ENCODE measurements at regions not wholly inside any gene's neighbourhood (a gene's known extent, or its start where the extent isn't known, plus 50 kb on each side); places are given as distances from the start of the nearest gene placed in this dataset.

GRCh38 chr2:156769802-156770201 lies 333.6 kb downstream of the GPD2 start:
- TF ChIP-seq CTCF (IDR thresholded peaks at IDR 0.05; ENCODE audit: insufficient read depth, low read length, poor library complexity, severe bottlenecking), result no peak
- TF ChIP-seq EZH2phosphoT487 (conservative IDR thresholded peaks at IDR 0.05; ENCODE audit: low read length), result no peak

Measured in SU-DHL-6 (cell line).